CD14-positive monocyte (primary cell): ENCODE measurements at regions not wholly inside any gene's neighbourhood (a gene's known extent, or its start where the extent isn't known, plus 50 kb on each side); places are given as distances from the start of the nearest gene placed in this dataset.

Experiments
- DNase-seq, 3 donors: peaks; one replicate each; pipeline ENCODE4 v3.0.0-alpha.2; 2011 to 2022
- H2AFZ ChIP-seq: 2 replicates; pipeline ENCODE4 v1.6.0; 2012; ENCODE audit warnings: mild to moderate bottlenecking, low read depth, low read length, inconsistent platforms; ENCODE audit not compliant: insufficient read depth, poor library complexity, severe bottlenecking
- H3K27ac ChIP-seq, 2 donors: 1 replicate in 1 of 2; 2 replicates in 1 of 2; pipeline ENCODE4 v1.5.1; 2012 to 2013; ENCODE audit warnings: low read length in 2 of 2, control low read depth in 1 of 2, inconsistent platforms in 1 of 2, low read depth in 1 of 2, mild to moderate bottlenecking in 1 of 2
- H3K27me3 ChIP-seq, 2 donors: one replicate each; pipeline versions ENCODE4 v1.6.0 to v1.6.1; 2011 to 2013; ENCODE audit warnings: low read length in 2 of 2; ENCODE audit not compliant: control insufficient read depth in 2 of 2, insufficient read depth in 2 of 2
- H3K36me3 ChIP-seq, 2 donors: replicated peaks in 1 of 2; 1 replicate in 1 of 2; 2 replicates in 1 of 2; pipeline versions ENCODE4 v1.5.1 to v1.6.1; 2012 to 2013; ENCODE audit warnings: low read length in 2 of 2, control low read depth in 1 of 2, inconsistent platforms in 1 of 2, mild to moderate bottlenecking in 1 of 2; ENCODE audit not compliant: insufficient read depth in 2 of 2, control insufficient read depth in 1 of 2
- H3K4me1 ChIP-seq, 2 donors: 1 replicate in 1 of 2; 2 replicates in 1 of 2; pipeline versions ENCODE4 v1.5.1 to v1.6.1; 2012 to 2013; ENCODE audit warnings: low read length in 2 of 2, control low read depth in 1 of 2, inconsistent platforms in 1 of 2, mild to moderate bottlenecking in 1 of 2, moderate library complexity in 1 of 2; ENCODE audit not compliant: insufficient read depth in 2 of 2, control insufficient read depth in 1 of 2
- H3K4me2 ChIP-seq: replicated peaks from 2 replicates; pipeline ENCODE3; 2012; ENCODE audit warnings: low read length, moderate library complexity, mild to moderate bottlenecking; ENCODE audit not compliant: poor library complexity, severe bottlenecking; ENCODE audit errors: extremely low read depth
- H3K4me3 ChIP-seq, 3 experiments: fragments of 200-600 bp in 1 of 3; sonication (generic) in 1 of 3; replicated peaks in 1 of 3; 1 replicate in 2 of 3; 2 replicates in 1 of 3; pipeline ENCODE4 v1.5.1; 2011 to 2013; ENCODE audit warnings: low read length in 3 of 3, mild to moderate bottlenecking in 3 of 3, control low read depth in 2 of 3, low read depth in 2 of 3, inconsistent platforms in 1 of 3, moderate library complexity in 1 of 3
- H3K79me2 ChIP-seq: 2 replicates; pipeline ENCODE4 v1.6.0; 2012; ENCODE audit warnings: mild to moderate bottlenecking, control low read depth, inconsistent platforms, low read length, moderate library complexity; ENCODE audit not compliant: insufficient read depth
- H3K9ac ChIP-seq: 2 replicates; pipeline ENCODE4 v1.6.0; 2017; ENCODE audit warnings: low read length, mild to moderate bottlenecking; ENCODE audit not compliant: insufficient read depth, poor library complexity, severe bottlenecking
- H3K9me3 ChIP-seq, 2 donors: replicated peaks in 1 of 2; 1 replicate in 1 of 2; 2 replicates in 1 of 2; pipeline versions ENCODE4 v1.5.1 to v1.6.1; 2012 to 2013; ENCODE audit warnings: low read length in 2 of 2, control low read depth in 1 of 2; ENCODE audit not compliant: control insufficient read depth in 1 of 2, insufficient read depth in 1 of 2
- H4K20me1 ChIP-seq: 2 replicates; pipeline ENCODE4 v1.6.0; 2012; ENCODE audit warnings: mild to moderate bottlenecking, low read length, control low read depth, moderate library complexity; ENCODE audit not compliant: insufficient read depth
- H3K27ac Mint-ChIP-seq, 7 donors: one replicate each; pipeline ENCODE4 v1.8.0; 2020; ENCODE audit warnings: mild to moderate bottlenecking in 7 of 7, mixed read lengths in 7 of 7, moderate library complexity in 6 of 7, inconsistent platforms in 2 of 7
- H3K27me3 Mint-ChIP-seq, 3 donors: one replicate each; pipeline ENCODE4 v1.8.0; 2021 to 2022; ENCODE audit warnings: low read depth in 3 of 3, mild to moderate bottlenecking in 3 of 3, mixed read lengths in 3 of 3, moderate library complexity in 3 of 3, inconsistent platforms in 1 of 3
- H3K36me3 Mint-ChIP-seq, 2 donors: one replicate each; pipeline ENCODE4 v1.8.0; 2020; ENCODE audit warnings: mixed read lengths in 2 of 2, inconsistent platforms in 1 of 2, mild to moderate bottlenecking in 1 of 2
- H3K4me1 Mint-ChIP-seq: one replicate; pipeline ENCODE4 v1.8.0; 2020; ENCODE audit warnings: mild to moderate bottlenecking, mixed read lengths
- H3K4me3 Mint-ChIP-seq, 2 donors: one replicate each; pipeline ENCODE4 v1.8.0; 2020; ENCODE audit warnings: mild to moderate bottlenecking in 2 of 2, mixed read lengths in 2 of 2, moderate library complexity in 1 of 2
- H3K9me3 Mint-ChIP-seq, 7 donors: one replicate each; pipeline ENCODE4 v1.8.0; 2020 to 2022; ENCODE audit warnings: mixed read lengths in 7 of 7, mild to moderate bottlenecking in 6 of 7, moderate library complexity in 6 of 7, inconsistent platforms in 2 of 7
- WGBS: methylation state at CpG from one replicate; pipeline ENCODE4 v1.1.5; 2013; ENCODE audit warnings: missing lambda C conversion rate; ENCODE audit not compliant: insufficient coverage; 5-methylcytosine and 5-hydroxymethylcytosine counted together
- intact Hi-C, 2 donors: fragments of 100-400 bp; cut with micrococcal nuclease; formaldehyde crosslinking; loops; one replicate each; pipeline versions ENCODE4 v1.15.0 to v1.15.1; 2023
- TF ChIP-seq, protein P1 (sequence below): fragments of 200-600 bp; IDR thresholded peaks from one replicate; pipeline ENCODE4 v1.8.0; 2022; ENCODE audit warnings: antibody characterized with exemption, mild to moderate bottlenecking

DNA sequence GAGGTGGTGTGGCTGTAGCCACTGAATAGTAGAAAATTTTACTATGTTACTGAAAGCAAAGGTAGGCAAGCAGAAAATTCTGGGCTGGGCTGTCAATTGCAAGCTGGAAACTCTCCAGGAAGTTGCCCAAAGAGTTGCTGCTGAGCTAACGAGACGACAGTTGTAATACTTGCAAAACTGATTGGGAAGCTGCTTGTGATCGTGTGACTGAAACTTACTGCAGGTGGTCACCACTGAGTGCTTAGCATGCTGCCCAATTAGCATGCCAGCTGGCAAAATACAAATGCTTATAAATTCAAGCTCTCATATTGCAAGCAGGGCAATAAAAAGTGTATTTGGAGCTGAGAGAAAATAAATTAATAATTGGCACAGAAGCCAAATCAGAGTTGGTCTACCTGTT is 758.5 kb upstream of the EDIL3 start:
- no peak overlapping the region for H3K4me3 Mint-ChIP-seq

DNA sequence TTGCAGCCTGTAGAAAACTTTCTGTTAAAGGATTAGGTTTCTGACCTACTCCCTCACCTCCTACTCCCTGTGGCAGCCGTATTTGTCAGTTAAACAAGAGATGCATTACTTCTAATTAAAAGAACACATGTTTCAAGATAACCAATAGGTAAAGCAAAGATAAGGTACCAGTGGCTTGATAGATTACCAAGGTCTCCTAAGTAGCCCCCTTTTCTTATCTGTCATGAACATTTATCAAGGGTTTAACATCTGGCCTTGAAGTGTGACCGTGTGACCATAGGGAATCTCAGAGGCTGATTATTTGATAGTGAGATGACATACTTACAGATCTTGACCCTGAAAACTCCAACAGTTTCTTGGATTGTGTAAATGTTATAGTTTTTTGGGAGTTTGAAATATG is 764.0 kb upstream of the EDIL3 start:
- Mint-ChIP-seq H3K4me3 (no peak overlapping the region), H3K4me1 (no peaks in the 10 kb centered on the region), H3K27me3 (no peaks in the 10 kb centered on the region), H3K36me3 (no peaks in the 10 kb centered on the region), H3K27ac (no peak overlapping the region), H3K9me3 (peaks cover 0 to 3% (median under 1%) of the 10 kb centered on the region in 7 donors)
- Histone ChIP-seq H3K9me3 (no peaks in the 10 kb centered on the region), H3K79me2 (no peaks in the 10 kb centered on the region), H3K9ac (no peak overlapping the region), H2AFZ (no peak overlapping the region), H3K4me3 (no peak overlapping the region), H3K36me3 (no peaks in the 10 kb centered on the region), H3K4me2 (no peak overlapping the region), H4K20me1 (no peaks in the 10 kb centered on the region), H3K4me1 (no peaks in the 10 kb centered on the region), H3K27me3 (no peaks in the 10 kb centered on the region), H3K27ac (no peak overlapping the region)
- TF ChIP-seq, protein P1, sequence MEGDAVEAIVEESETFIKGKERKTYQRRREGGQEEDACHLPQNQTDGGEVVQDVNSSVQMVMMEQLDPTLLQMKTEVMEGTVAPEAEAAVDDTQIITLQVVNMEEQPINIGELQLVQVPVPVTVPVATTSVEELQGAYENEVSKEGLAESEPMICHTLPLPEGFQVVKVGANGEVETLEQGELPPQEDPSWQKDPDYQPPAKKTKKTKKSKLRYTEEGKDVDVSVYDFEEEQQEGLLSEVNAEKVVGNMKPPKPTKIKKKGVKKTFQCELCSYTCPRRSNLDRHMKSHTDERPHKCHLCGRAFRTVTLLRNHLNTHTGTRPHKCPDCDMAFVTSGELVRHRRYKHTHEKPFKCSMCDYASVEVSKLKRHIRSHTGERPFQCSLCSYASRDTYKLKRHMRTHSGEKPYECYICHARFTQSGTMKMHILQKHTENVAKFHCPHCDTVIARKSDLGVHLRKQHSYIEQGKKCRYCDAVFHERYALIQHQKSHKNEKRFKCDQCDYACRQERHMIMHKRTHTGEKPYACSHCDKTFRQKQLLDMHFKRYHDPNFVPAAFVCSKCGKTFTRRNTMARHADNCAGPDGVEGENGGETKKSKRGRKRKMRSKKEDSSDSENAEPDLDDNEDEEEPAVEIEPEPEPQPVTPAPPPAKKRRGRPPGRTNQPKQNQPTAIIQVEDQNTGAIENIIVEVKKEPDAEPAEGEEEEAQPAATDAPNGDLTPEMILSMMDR = no peak
- no CpG with 5 or more reads among the region's 2 CpGs for WGBS
- intact Hi-C loops = no loop called here
- no peak for DNase-seq

More for the DNA sequence above, 758.5 kb upstream of the EDIL3 start:
- Histone ChIP-seq H3K9ac (no peak overlapping the region), H3K9me3 (no peaks in the 10 kb centered on the region), H3K27ac (no peak overlapping the region), H2AFZ (no peak overlapping the region), H3K36me3 (no peaks in the 10 kb centered on the region), H4K20me1 (no peaks in the 10 kb centered on the region), H3K79me2 (no peaks in the 10 kb centered on the region), H3K4me1 (no peaks in the 10 kb centered on the region), H3K4me3 (no peak overlapping the region), H3K4me2 (no peak overlapping the region), H3K27me3 (no peaks in the 10 kb centered on the region)
- DNase-seq = no peak
- H3K4me1 Mint-ChIP-seq = no peaks in the 10 kb centered on the region
- no peak overlapping the region for H3K27ac Mint-ChIP-seq
- no peaks in the 10 kb centered on the region for H3K27me3 Mint-ChIP-seq
- H3K36me3 Mint-ChIP-seq = no peaks in the 10 kb centered on the region
- TF ChIP-seq, protein P1 = no peak
- 90% methylated on average over 3 of the region's 3 CpGs for WGBS
- intact Hi-C loops = no loop called here
- H3K9me3 Mint-ChIP-seq = peaks cover 0 to 2% (median 0%) of the 10 kb centered on the region in 7 donors
